ENCODE measurements at regions not wholly inside any gene's neighbourhood (a gene's known extent, or its start where the extent isn't known, plus 50 kb on each side); places are given as distances from the start of the nearest gene placed in this dataset.

DNA sequence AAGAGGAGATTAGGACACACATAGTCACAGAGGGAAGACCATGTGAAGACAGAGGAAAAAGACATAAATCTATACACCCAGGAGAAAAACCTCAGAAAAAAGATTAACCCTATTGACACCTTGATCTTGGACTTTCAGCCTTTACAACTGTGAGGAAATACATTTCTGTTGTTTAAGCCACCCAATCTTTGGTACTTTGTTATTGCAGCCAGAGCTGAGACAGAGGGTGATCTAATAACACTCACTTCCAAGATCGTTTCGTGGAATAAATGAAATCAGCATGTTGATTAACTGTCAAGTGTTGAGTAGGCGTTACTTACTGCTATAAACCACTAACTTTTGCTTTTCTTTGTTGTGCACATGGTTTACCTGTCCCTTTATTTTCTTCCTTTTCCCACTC, 361.2 kb upstream of the RIOK2 start:
- Mint-ChIP-seq H3K27me3 (ENCODE audit: low read depth in 2 of 2) (no peaks in the 10 kb centered on the region), H3K27ac (no peak overlapping the region), H3K9me3 (peaks cover 0 to 2% of the 10 kb centered on the region in 2 donors), H3K4me3 (no peak overlapping the region), H3K4me1 (peaks cover 25 to 33% of the 10 kb centered on the region in 2 donors), H3K36me3 (no peaks in the 10 kb centered on the region)
- intact Hi-C loops (cut with micrococcal nuclease), result no loop called here
- peaks cover 2% of the 10 kb centered on the region for H3K9me3 ChIP-seq (ENCODE audit: control insufficient read depth, insufficient read depth, low read length)
- DNase-seq (no peak), ATAC-seq (no peak)
- H3K27me3 ChIP-seq (ENCODE audit: control insufficient read depth, insufficient read depth, low read length), result no peaks in the 10 kb centered on the region
- H3K36me3 ChIP-seq (ENCODE audit: control insufficient read depth, insufficient read depth, low read length), result no peaks in the 10 kb centered on the region
- no peak overlapping the region for H3K27ac ChIP-seq (ENCODE audit: low read length)
- TF ChIP-seq, protein P1, sequence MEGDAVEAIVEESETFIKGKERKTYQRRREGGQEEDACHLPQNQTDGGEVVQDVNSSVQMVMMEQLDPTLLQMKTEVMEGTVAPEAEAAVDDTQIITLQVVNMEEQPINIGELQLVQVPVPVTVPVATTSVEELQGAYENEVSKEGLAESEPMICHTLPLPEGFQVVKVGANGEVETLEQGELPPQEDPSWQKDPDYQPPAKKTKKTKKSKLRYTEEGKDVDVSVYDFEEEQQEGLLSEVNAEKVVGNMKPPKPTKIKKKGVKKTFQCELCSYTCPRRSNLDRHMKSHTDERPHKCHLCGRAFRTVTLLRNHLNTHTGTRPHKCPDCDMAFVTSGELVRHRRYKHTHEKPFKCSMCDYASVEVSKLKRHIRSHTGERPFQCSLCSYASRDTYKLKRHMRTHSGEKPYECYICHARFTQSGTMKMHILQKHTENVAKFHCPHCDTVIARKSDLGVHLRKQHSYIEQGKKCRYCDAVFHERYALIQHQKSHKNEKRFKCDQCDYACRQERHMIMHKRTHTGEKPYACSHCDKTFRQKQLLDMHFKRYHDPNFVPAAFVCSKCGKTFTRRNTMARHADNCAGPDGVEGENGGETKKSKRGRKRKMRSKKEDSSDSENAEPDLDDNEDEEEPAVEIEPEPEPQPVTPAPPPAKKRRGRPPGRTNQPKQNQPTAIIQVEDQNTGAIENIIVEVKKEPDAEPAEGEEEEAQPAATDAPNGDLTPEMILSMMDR (IDR thresholded peaks at IDR 0.05), result no peak
- WGBS (ENCODE audit: insufficient coverage), result 85% methylated on average over 3 of the region's 3 CpGs
- no peak overlapping the region for H3K4me3 ChIP-seq (ENCODE audit: low read length)
- H3K4me1 ChIP-seq (ENCODE audit: control insufficient read depth, insufficient read depth, low read length), result peaks cover 7% of the 10 kb centered on the region

DNA sequence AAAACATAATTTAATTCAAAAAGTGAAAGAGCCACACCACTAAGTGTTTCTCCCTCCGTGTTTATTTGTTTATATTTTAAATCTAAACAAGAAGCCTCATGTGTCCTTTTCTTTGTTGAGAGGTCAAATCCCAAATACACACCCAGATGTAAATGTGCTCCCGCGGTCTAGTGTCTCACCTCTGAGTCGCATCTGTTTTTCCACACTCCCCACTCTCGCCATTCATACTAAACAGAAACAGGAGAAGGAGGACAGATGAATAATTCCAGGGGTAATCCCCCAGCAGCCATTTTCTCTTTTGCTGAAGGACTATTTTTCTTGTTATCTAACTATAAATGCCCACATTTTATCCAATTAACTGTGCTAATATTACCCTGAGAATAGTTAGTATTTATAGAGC, 361.6 kb upstream of the RIOK2 start:
- no peak overlapping the region for H3K4me3 ChIP-seq (ENCODE audit: low read length)

DNA sequence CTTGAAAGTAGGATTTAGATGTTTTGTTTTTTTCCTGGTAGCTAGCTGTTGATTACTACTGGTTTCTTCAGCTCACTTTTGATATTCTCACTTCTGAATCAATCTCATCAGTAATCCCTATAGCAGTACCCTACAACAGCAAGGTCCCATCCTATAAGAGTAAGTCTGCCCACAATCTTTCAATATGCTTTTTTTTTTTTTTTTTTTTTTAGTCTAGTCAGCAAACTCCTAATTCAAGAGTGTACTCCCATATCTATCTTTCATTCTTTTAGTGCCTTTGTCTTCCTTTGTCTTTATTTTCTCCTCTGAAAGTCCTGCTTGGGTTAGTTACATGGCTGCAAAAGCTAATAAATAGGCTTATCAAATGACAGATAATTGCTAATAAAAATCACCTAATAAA, 362.4 kb upstream of the RIOK2 start:
- ATAC-seq (no peak), DNase-seq (no peak)
- Histone ChIP-seq H3K27me3 (ENCODE audit: control insufficient read depth, insufficient read depth, low read length) (no peaks in the 10 kb centered on the region), H3K4me3 (ENCODE audit: low read length) (no peak overlapping the region), H3K4me1 (ENCODE audit: control insufficient read depth, insufficient read depth, low read length) (peaks cover 7% of the 10 kb centered on the region), H3K36me3 (ENCODE audit: control insufficient read depth, insufficient read depth, low read length) (no peaks in the 10 kb centered on the region), H3K9me3 (ENCODE audit: control insufficient read depth, insufficient read depth, low read length) (peaks cover 2% of the 10 kb centered on the region), H3K27ac (ENCODE audit: low read length) (no peak overlapping the region)
- H3K4me3 Mint-ChIP-seq, result no peak overlapping the region
- peak overlapping the region in 1 of 2 donors; percentile 86 for H3K27ac Mint-ChIP-seq
- H3K9me3 Mint-ChIP-seq, result peaks cover 0 to 2% of the 10 kb centered on the region in 2 donors
- H3K36me3 Mint-ChIP-seq, result no peaks in the 10 kb centered on the region
- intact Hi-C loops (cut with micrococcal nuclease), result no loop called here
- TF ChIP-seq, protein P1 (IDR thresholded peaks at IDR 0.05), result no peak
- no peaks in the 10 kb centered on the region for H3K27me3 Mint-ChIP-seq (ENCODE audit: low read depth in 2 of 2)
- H3K4me1 Mint-ChIP-seq, result peaks cover 22 to 28% of the 10 kb centered on the region in 2 donors

More for the DNA sequence above, 361.6 kb upstream of the RIOK2 start:
- no peak for DNase-seq
- no peak overlapping the region for H3K27ac Mint-ChIP-seq
- TF ChIP-seq, protein P1 (IDR thresholded peaks at IDR 0.05), result no peak
- no peaks in the 10 kb centered on the region for H3K36me3 Mint-ChIP-seq
- H3K4me3 Mint-ChIP-seq, result no peak overlapping the region
- no peaks in the 10 kb centered on the region for H3K27me3 Mint-ChIP-seq (ENCODE audit: low read depth in 2 of 2)
- Histone ChIP-seq H3K9me3 (ENCODE audit: control insufficient read depth, insufficient read depth, low read length) (peaks cover 2% of the 10 kb centered on the region), H3K36me3 (ENCODE audit: control insufficient read depth, insufficient read depth, low read length) (no peaks in the 10 kb centered on the region), H3K27me3 (ENCODE audit: control insufficient read depth, insufficient read depth, low read length) (no peaks in the 10 kb centered on the region), H3K4me1 (ENCODE audit: control insufficient read depth, insufficient read depth, low read length) (peaks cover 7% of the 10 kb centered on the region), H3K27ac (ENCODE audit: low read length) (no peak overlapping the region)
- no peak for ATAC-seq
- 100% methylated on average over 5 of the region's 5 CpGs for WGBS (ENCODE audit: insufficient coverage)
- H3K9me3 Mint-ChIP-seq, result peaks cover 0 to 2% of the 10 kb centered on the region in 2 donors
- peaks cover 22 to 29% of the 10 kb centered on the region in 2 donors for H3K4me1 Mint-ChIP-seq
- intact Hi-C loops (cut with micrococcal nuclease), result no loop called here

DNA sequence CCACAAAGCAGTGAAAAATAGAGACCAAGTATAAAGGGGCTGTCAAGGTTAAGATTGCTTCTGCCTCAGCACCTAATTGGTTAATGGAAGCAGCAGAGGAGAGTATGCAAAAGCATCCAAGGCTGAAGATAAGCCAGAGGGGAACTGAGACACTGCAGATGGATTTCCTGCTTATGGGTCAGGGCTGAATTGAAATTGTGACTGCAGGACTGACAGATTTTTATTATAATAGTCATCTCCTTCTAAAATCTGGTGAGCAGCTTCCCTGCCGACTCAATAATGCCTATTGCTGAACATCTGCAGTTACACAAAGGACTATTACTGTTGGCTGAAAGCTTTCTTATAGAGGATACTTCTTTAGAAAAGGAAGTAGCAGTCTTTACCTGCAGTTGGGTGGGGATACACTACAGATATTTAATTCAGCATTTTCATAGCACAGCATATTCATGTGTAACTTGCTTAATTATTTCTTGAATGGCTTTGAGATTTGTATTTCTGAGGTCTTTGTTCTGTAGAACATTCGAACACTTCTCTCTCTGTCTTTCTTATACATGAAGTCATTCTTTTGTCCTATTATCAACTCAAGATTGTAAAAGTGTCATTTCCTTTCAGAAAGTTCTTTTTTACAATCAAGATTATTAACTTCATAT, 363.0 kb upstream of the RIOK2 start:
- Mint-ChIP-seq H3K4me3 (no peak overlapping the region), H3K4me1 (peaks cover 22 to 28% of the 10 kb centered on the region in 2 donors), H3K27me3 (ENCODE audit: low read depth in 2 of 2) (no peaks in the 10 kb centered on the region), H3K27ac (peak overlapping the region; percentile 24 to 86), H3K36me3 (no peaks in the 10 kb centered on the region), H3K9me3 (peaks cover 0 to 2% of the 10 kb centered on the region in 2 donors)
- 0% methylated on average over 1 of the region's 2 CpGs for WGBS (ENCODE audit: insufficient coverage)
- intact Hi-C loops (cut with micrococcal nuclease), result no loop called here
- ATAC-seq, result no peak
- Histone ChIP-seq H3K9me3 (ENCODE audit: control insufficient read depth, insufficient read depth, low read length) (peaks cover 2% of the 10 kb centered on the region), H3K4me1 (ENCODE audit: control insufficient read depth, insufficient read depth, low read length) (peaks cover 7% of the 10 kb centered on the region), H3K27ac (ENCODE audit: low read length) (no peak overlapping the region), H3K36me3 (ENCODE audit: control insufficient read depth, insufficient read depth, low read length) (no peaks in the 10 kb centered on the region), H3K27me3 (ENCODE audit: control insufficient read depth, insufficient read depth, low read length) (no peaks in the 10 kb centered on the region), H3K4me3 (ENCODE audit: low read length) (no peak overlapping the region)
- no peak for DNase-seq
- TF ChIP-seq, protein P1 (IDR thresholded peaks at IDR 0.05), result no peak
